ENCODE measurements at regions not wholly inside any gene's neighbourhood (a gene's known extent, or its start where the extent isn't known, plus 50 kb on each side); places are given as distances from the start of the nearest gene placed in this dataset.

- Histone ChIP-seq H3K4me2 (ENCODE audit: low read depth, low read length) (no peak overlapping the region), H3K9me3 (ENCODE audit: low read length) (no peaks in the 10 kb centered on the region), H3K27ac (ENCODE audit: extremely low read length, insufficient read depth, low read length) (no peak overlapping the region), H3K36me3 (replicated peaks in 1 of 2; ENCODE audit: control insufficient read depth in 1 of 2, insufficient read depth in 2 of 2, low read length in 2 of 2) (no peaks in the 10 kb centered on the region), H3K27me3 (ENCODE audit: control insufficient read depth in 1 of 2, insufficient read depth in 2 of 2, low read length in 2 of 2) (no peaks in the 10 kb centered on the region), H3K9ac (ENCODE audit: insufficient read depth, low read depth, low read length) (no peak overlapping the region), H4K20me1 (ENCODE audit: insufficient read depth, low read length) (no peaks in the 10 kb centered on the region), H2AFZ (ENCODE audit: low read length) (no peak overlapping the region), H3K79me2 (ENCODE audit: insufficient read depth, low read length) (no peaks in the 10 kb centered on the region), H3K4me1 (ENCODE audit: insufficient read depth, low read length) (no peaks in the 10 kb centered on the region), H3K4me3 (replicated peaks in 1 of 3; ENCODE audit: insufficient read depth in 1 of 3, low read depth in 2 of 3, low read length in 3 of 3) (no peak overlapping the region)
- ATAC-seq: no peak
- FAIRE-seq: no peak
- no peak for DNase-seq (ENCODE audit: low spot score)
- WGBS (ENCODE audit: low lambda C conversion rate): 0% methylated on average over 1 of the region's 1 CpG
- BruUV-seq (replicated peaks): no TSS peak
- in situ Hi-C loops (cut with HindIII; ENCODE audit: extremely low pct_ligation_motif_present, low pct_unique_long_range_greater_than_20kb): no loop called here
- POLR2A ChIA-PET: no interaction called here
- CTCF ChIA-PET (ENCODE audit: low intra/inter-chr PET ratio, low total read pairs): no interaction called here
- TF ChIP-seq ZNF784 (CRISPR knock-in tag; IDR thresholded peaks at IDR 0.05; ENCODE audit: borderline replicate concordance) (no peak), CSRNP2 (CRISPR knock-in tag; conservative IDR thresholded peaks at IDR 0.05; ENCODE audit: low read depth) (no peak), KDM5A (IDR thresholded peaks at IDR 0.05; ENCODE audit: borderline replicate concordance, low read length) (no peak), ZFP36L1 (CRISPR knock-in tag; IDR thresholded peaks at IDR 0.05) (no peak), GABPA (IDR thresholded peaks at IDR 0.05; ENCODE audit: low read depth, low read length) (no peak), GABPA (CRISPR knock-in tag; IDR thresholded peaks at IDR 0.05; ENCODE audit: low read depth) (no peak), ZNF850 (CRISPR knock-in tag; conservative IDR thresholded peaks at IDR 0.05) (no peak), JARID2 (CRISPR knock-in tag; IDR thresholded peaks at IDR 0.05; ENCODE audit: insufficient replicate concordance) (no peak), DDIT3 (CRISPR knock-in tag; IDR thresholded peaks at IDR 0.05) (no peak)
- intact Hi-C loops (cut with micrococcal nuclease; ENCODE audit: unreplicated experiment): no loop called here
Observed at GRCh38 chr4:116913451-116913850, 171.9 kb downstream of the TRAM1L1 start.

Data from HepG2 (cell line).